ENCODE measurements at regions not wholly inside any gene's neighbourhood (a gene's known extent, or its start where the extent isn't known, plus 50 kb on each side); places are given as distances from the start of the nearest gene placed in this dataset.
A peak's percentile ranks its signal among the peaks of the same experiment; 100 is the strongest.

- no peak for DNase-seq (ENCODE audit: low spot score in 2 of 2)
- FAIRE-seq, result no peak
Observed at GRCh38 chr2:6052649-6053048, 360.5 kb downstream of the SOX11 start.

- DNase-seq (ENCODE audit: low spot score in 2 of 2) (no peak), FAIRE-seq (no peak)
Observed at GRCh38 chr2:6053743-6054142, 361.6 kb downstream of the SOX11 start.

- FAIRE-seq (no peak), DNase-seq (ENCODE audit: low spot score in 2 of 2) (no peak)
Observed at GRCh38 chr2:6054161-6054671, 362.0 kb downstream of the SOX11 start.

GRCh38 chr2:6060992-6061663 is 368.9 kb downstream of the SOX11 start:
- DNase-seq (ENCODE audit: low spot score in 2 of 2) (no peak), FAIRE-seq (no peak)

- DNase-seq (ENCODE audit: low spot score in 2 of 2) (no peak), FAIRE-seq (no peak)
Observed at GRCh38 chr2:6064757-6065156, 372.6 kb downstream of the SOX11 start.

GRCh38 chr2:6065703-6066102 is 373.5 kb downstream of the SOX11 start:
- DNase-seq (ENCODE audit: low spot score in 2 of 2) (no peak), FAIRE-seq (no peak)

- DNase-seq (ENCODE audit: low spot score in 2 of 2) (no peak), FAIRE-seq (no peak)
Observed at GRCh38 chr2:6067089-6067488, 374.9 kb downstream of the SOX11 start.

GRCh38 chr2:6067806-6068205 is 375.6 kb downstream of the SOX11 start:
- no peak for DNase-seq (ENCODE audit: low spot score in 2 of 2)
- no peak for FAIRE-seq

GRCh38 chr2:6068429-6068828 is 376.2 kb downstream of the SOX11 start:
- FAIRE-seq (no peak), DNase-seq (ENCODE audit: low spot score in 2 of 2) (no peak)

GRCh38 chr2:6069381-6069780 is 377.2 kb downstream of the SOX11 start:
- DNase-seq (ENCODE audit: low spot score in 2 of 2), result no peak
- no peak for FAIRE-seq

- no peak for DNase-seq (ENCODE audit: low spot score in 2 of 2)
- no peak for FAIRE-seq
Observed at GRCh38 chr2:6071519-6071918, 379.3 kb downstream of the SOX11 start.

GRCh38 chr2:6072276-6072675 is 380.1 kb downstream of the SOX11 start:
- DNase-seq (ENCODE audit: low spot score in 2 of 2) (no peak), FAIRE-seq (no peak)

GRCh38 chr2:6072768-6073167 is 380.6 kb downstream of the SOX11 start:
- FAIRE-seq (no peak), DNase-seq (ENCODE audit: low spot score in 2 of 2) (no peak)

GRCh38 chr2:6073191-6074088 is 381.3 kb downstream of the SOX11 start:
- no peak for FAIRE-seq

GRCh38 chr2:6074089-6074643 is 382.0 kb downstream of the SOX11 start:
- no peak for DNase-seq (ENCODE audit: low spot score in 2 of 2)
- FAIRE-seq, result no peak

More at GRCh38 chr2:6073191-6074088, 381.3 kb downstream of the SOX11 start:
- DNase-seq (ENCODE audit: low spot score in 2 of 2), result peak in 1 of 2 donors; percentile 21

- FAIRE-seq, result no peak
- DNase-seq (ENCODE audit: low spot score in 2 of 2), result no peak
Observed at GRCh38 chr2:6077585-6077984, 385.4 kb downstream of the SOX11 start.

- FAIRE-seq (no peak), DNase-seq (ENCODE audit: low spot score in 2 of 2) (no peak)
Observed at GRCh38 chr2:6078414-6078813, 386.2 kb downstream of the SOX11 start.

- FAIRE-seq, result no peak
- DNase-seq (ENCODE audit: low spot score in 2 of 2), result no peak
Observed at GRCh38 chr2:6079405-6079804, 387.2 kb downstream of the SOX11 start.

- FAIRE-seq, result no peak
Observed at GRCh38 chr2:6080932-6081753, 389.0 kb downstream of the SOX11 start.

GRCh38 chr2:6081955-6082624 is 389.9 kb downstream of the SOX11 start:
- FAIRE-seq (no peak), DNase-seq (ENCODE audit: low spot score in 2 of 2) (no peak)

More at GRCh38 chr2:6080932-6081753, 389.0 kb downstream of the SOX11 start:
- peak in 1 of 2 donors; percentile 19 for DNase-seq (ENCODE audit: low spot score in 2 of 2)
